Smooth muscle cell (in vitro differentiated cells): ENCODE measurements at regions not wholly inside any gene's neighbourhood (a gene's known extent, or its start where the extent isn't known, plus 50 kb on each side); places are given as distances from the start of the nearest gene placed in this dataset.

Source experiments
- DNase-seq: peaks from one replicate; lab custom pipeline; 2025; ENCODE audit not compliant: unreplicated experiment; lab: John Stamatoyannopoulos, UW
- H2AFZ ChIP-seq: fragments of 200-600 bp; sonication (generic); 2 replicates; pipeline ENCODE4 v1.6.0; 2016; ENCODE audit warnings: antibody characterized with exemption, low read depth, mild to moderate bottlenecking
- H3F3A ChIP-seq: fragments of 200-600 bp; sonication (generic); 2 replicates; pipeline ENCODE4 v1.6.0; 2017; ENCODE audit warnings: antibody characterized with exemption, low read depth
- H3K27ac ChIP-seq: fragments of 200-600 bp; sonication (generic); 2 replicates; pipeline ENCODE4 v1.5.1; 2016; ENCODE audit warnings: low read depth, mild to moderate bottlenecking
- H3K27me3 ChIP-seq: fragments of 200-600 bp; sonication (generic); 2 replicates; pipeline ENCODE4 v1.6.1; 2016; ENCODE audit warnings: low read depth, mild to moderate bottlenecking
- H3K36me3 ChIP-seq: fragments of 200-600 bp; sonication (generic); 2 replicates; pipeline ENCODE4 v1.5.1; 2016; ENCODE audit warnings: low read depth
- H3K4me1 ChIP-seq: fragments of 200-600 bp; sonication (generic); 2 replicates; pipeline ENCODE4 v1.5.1; 2016; ENCODE audit warnings: low read depth
- H3K4me2 ChIP-seq: fragments of 200-600 bp; sonication (generic); 2 replicates; pipeline ENCODE4 v1.6.0; 2016; ENCODE audit warnings: mild to moderate bottlenecking
- H3K4me3 ChIP-seq: fragments of 200-600 bp; sonication (generic); 2 replicates; pipeline ENCODE4 v1.5.1; 2016; ENCODE audit warnings: mild to moderate bottlenecking
- H3K79me2 ChIP-seq: fragments of 200-600 bp; sonication (generic); 2 replicates; pipeline ENCODE4 v1.6.0; 2016; ENCODE audit warnings: low read depth, mild to moderate bottlenecking
- H3K9ac ChIP-seq: fragments of 200-600 bp; sonication (generic); 2 replicates; pipeline ENCODE4 v1.6.0; 2016; ENCODE audit warnings: low read depth
- H3K9me3 ChIP-seq: fragments of 200-600 bp; sonication (generic); replicated peaks from 2 replicates; pipeline ENCODE4 v1.5.1; 2016; ENCODE audit warnings: low read depth
- H4K20me1 ChIP-seq: fragments of 200-600 bp; sonication (generic); 2 replicates; pipeline ENCODE4 v1.6.0; 2016; ENCODE audit warnings: low read depth
- CTCF ChIP-seq: fragments of 200-600 bp; sonication (generic); IDR thresholded peaks from 2 replicates; pipeline ENCODE4 v1.5.1; 2017; ENCODE audit warnings: borderline replicate concordance, mild to moderate bottlenecking, antibody characterized with exemption; ENCODE audit not compliant: insufficient read depth, poor library complexity, severe bottlenecking
- WGBS: methylation state at CpG from one replicate; pipeline ENCODE4 v1.1.7; 2016; ENCODE audit warnings: low lambda C conversion rate; 5-methylcytosine and 5-hydroxymethylcytosine counted together

GRCh38 chr7:28258240-28258639 is 77.6 kb upstream of the JAZF1 start:
- no peak overlapping the region for H3K4me2 ChIP-seq
- H3K36me3 ChIP-seq: no peaks in the 10 kb centered on the region
- no peak overlapping the region for H2AFZ ChIP-seq
- TF ChIP-seq CTCF: no peak
- H3K9me3 ChIP-seq: no peaks in the 10 kb centered on the region
- H3K27ac ChIP-seq: no peak overlapping the region
- H3K79me2 ChIP-seq: no peaks in the 10 kb centered on the region
- H3K4me3 ChIP-seq: no peak overlapping the region
- DNase-seq: no peak
- WGBS: 81% methylated on average over 1 of the region's 1 CpG
- H3K27me3 ChIP-seq: peaks cover 12% of the 10 kb centered on the region
- H4K20me1 ChIP-seq: no peaks in the 10 kb centered on the region
- H3F3A ChIP-seq: no peaks in the 10 kb centered on the region
- H3K9ac ChIP-seq: no peak overlapping the region
- no peaks in the 10 kb centered on the region for H3K4me1 ChIP-seq

GRCh38 chr7:28260969-28261368 is 80.4 kb upstream of the JAZF1 start:
- Histone ChIP-seq H4K20me1 (no peaks in the 10 kb centered on the region), H3K27me3 (peaks cover 12% of the 10 kb centered on the region), H3K4me1 (no peaks in the 10 kb centered on the region), H3K9ac (no peak overlapping the region), H2AFZ (no peak overlapping the region), H3F3A (no peaks in the 10 kb centered on the region), H3K36me3 (no peaks in the 10 kb centered on the region), H3K9me3 (no peaks in the 10 kb centered on the region), H3K27ac (no peak overlapping the region), H3K79me2 (no peaks in the 10 kb centered on the region), H3K4me2 (no peak overlapping the region), H3K4me3 (no peak overlapping the region)
- no peak for DNase-seq
- 73% methylated on average over 3 of the region's 3 CpGs for WGBS
- TF ChIP-seq CTCF: no peak

- Histone ChIP-seq H3K4me1 (no peaks in the 10 kb centered on the region), H3K27me3 (peaks cover 1% of the 10 kb centered on the region), H3K36me3 (no peaks in the 10 kb centered on the region), H3F3A (no peaks in the 10 kb centered on the region), H2AFZ (no peak overlapping the region), H3K4me3 (no peak overlapping the region), H3K9me3 (no peaks in the 10 kb centered on the region), H4K20me1 (no peaks in the 10 kb centered on the region), H3K79me2 (no peaks in the 10 kb centered on the region), H3K4me2 (no peak overlapping the region), H3K27ac (no peak overlapping the region), H3K9ac (no peak overlapping the region)
- WGBS: 97% methylated on average over 9 of the region's 9 CpGs
- TF ChIP-seq CTCF: no peak
- no peak for DNase-seq
These were observed 83.2 kb upstream of the JAZF1 start for GRCh38 chr7:28263622-28264271.

- TF ChIP-seq CTCF: no peak
- Histone ChIP-seq H3K4me1 (no peaks in the 10 kb centered on the region), H3K9ac (no peak overlapping the region)
These were observed 85.8 kb upstream of the JAZF1 start for GRCh38 chr7:28266402-28266801.

More at GRCh38 chr7:28266402-28266801, 85.8 kb upstream of the JAZF1 start:
- Histone ChIP-seq H2AFZ (no peak overlapping the region), H3F3A (no peaks in the 10 kb centered on the region), H3K79me2 (no peaks in the 10 kb centered on the region), H3K4me2 (no peak overlapping the region), H3K36me3 (no peaks in the 10 kb centered on the region), H3K4me3 (no peak overlapping the region), H3K27ac (no peak overlapping the region), H3K9me3 (no peaks in the 10 kb centered on the region), H3K27me3 (no peaks in the 10 kb centered on the region), H4K20me1 (no peaks in the 10 kb centered on the region)
- WGBS: 71% methylated on average over 2 of the region's 2 CpGs
- DNase-seq: no peak
